Fibroblast of the aortic adventitia (primary cell): ENCODE measurements at regions not wholly inside any gene's neighbourhood (a gene's known extent, or its start where the extent isn't known, plus 50 kb on each side); places are given as distances from the start of the nearest gene placed in this dataset.

Experiments
- DNase-seq: peaks from one replicate; pipeline ENCODE4 v3.0.0-alpha.2; 2010; ENCODE audit warnings: low read depth
- H3K4me3 ChIP-seq: 2 replicates; pipeline ENCODE4 v1.5.1; 2011; ENCODE audit warnings: low read depth, mild to moderate bottlenecking, control low read depth, low read length, moderate library complexity
- CTCF ChIP-seq: IDR thresholded peaks from 2 replicates; pipeline ENCODE4 v1.5.1; 2011; ENCODE audit warnings: mild to moderate bottlenecking, low read length, control low read depth, inconsistent platforms; ENCODE audit not compliant: insufficient read depth

GRCh38 chr7:155919391-155920067, 107.3 kb upstream of the SHH start:
- no peak for TF ChIP-seq CTCF
- no peak for DNase-seq
- H3K4me3 ChIP-seq, result no peak overlapping the region

GRCh38 chr7:155918720-155919390, 106.6 kb upstream of the SHH start:
- no peak overlapping the region for H3K4me3 ChIP-seq
- no peak for TF ChIP-seq CTCF
- DNase-seq, result peak; percentile 70

GRCh38 chr7:155917836-155918430, 105.7 kb upstream of the SHH start:
- no peak overlapping the region for H3K4me3 ChIP-seq
- TF ChIP-seq CTCF, result no peak
- no peak for DNase-seq

- DNase-seq, result no peak
- no peak overlapping the region for H3K4me3 ChIP-seq
- no peak for TF ChIP-seq CTCF
These were observed 104.8 kb upstream of the SHH start for GRCh38 chr7:155916926-155917655.

GRCh38 chr7:155914341-155914740, 102.1 kb upstream of the SHH start:
- H3K4me3 ChIP-seq, result no peak overlapping the region
- no peak for DNase-seq
- TF ChIP-seq CTCF, result no peak

- no peak overlapping the region for H3K4me3 ChIP-seq
- no peak for DNase-seq
- no peak for TF ChIP-seq CTCF
These were observed 101.5 kb upstream of the SHH start for GRCh38 chr7:155913719-155914118.
